ENCODE measurements at regions not wholly inside any gene's neighbourhood (a gene's known extent, or its start where the extent isn't known, plus 50 kb on each side); places are given as distances from the start of the nearest gene placed in this dataset.

GRCh38 chr11:81098471-81098870, 1635.2 kb downstream of the FAM181B start:
- TF ChIP-seq CTCF (IDR thresholded peaks at IDR 0.05) (no peak), TCF7L2 (IDR thresholded peaks at IDR 0.05; ENCODE audit: low read depth, low read length) (no peak), POLR2AphosphoS5 (IDR thresholded peaks at IDR 0.05; ENCODE audit: low read depth, low read length) (no peak), SIN3A (IDR thresholded peaks at IDR 0.05; ENCODE audit: borderline replicate concordance, insufficient read depth, low read depth, low read length) (no peak)
- TF ChIP-seq, protein P1, sequence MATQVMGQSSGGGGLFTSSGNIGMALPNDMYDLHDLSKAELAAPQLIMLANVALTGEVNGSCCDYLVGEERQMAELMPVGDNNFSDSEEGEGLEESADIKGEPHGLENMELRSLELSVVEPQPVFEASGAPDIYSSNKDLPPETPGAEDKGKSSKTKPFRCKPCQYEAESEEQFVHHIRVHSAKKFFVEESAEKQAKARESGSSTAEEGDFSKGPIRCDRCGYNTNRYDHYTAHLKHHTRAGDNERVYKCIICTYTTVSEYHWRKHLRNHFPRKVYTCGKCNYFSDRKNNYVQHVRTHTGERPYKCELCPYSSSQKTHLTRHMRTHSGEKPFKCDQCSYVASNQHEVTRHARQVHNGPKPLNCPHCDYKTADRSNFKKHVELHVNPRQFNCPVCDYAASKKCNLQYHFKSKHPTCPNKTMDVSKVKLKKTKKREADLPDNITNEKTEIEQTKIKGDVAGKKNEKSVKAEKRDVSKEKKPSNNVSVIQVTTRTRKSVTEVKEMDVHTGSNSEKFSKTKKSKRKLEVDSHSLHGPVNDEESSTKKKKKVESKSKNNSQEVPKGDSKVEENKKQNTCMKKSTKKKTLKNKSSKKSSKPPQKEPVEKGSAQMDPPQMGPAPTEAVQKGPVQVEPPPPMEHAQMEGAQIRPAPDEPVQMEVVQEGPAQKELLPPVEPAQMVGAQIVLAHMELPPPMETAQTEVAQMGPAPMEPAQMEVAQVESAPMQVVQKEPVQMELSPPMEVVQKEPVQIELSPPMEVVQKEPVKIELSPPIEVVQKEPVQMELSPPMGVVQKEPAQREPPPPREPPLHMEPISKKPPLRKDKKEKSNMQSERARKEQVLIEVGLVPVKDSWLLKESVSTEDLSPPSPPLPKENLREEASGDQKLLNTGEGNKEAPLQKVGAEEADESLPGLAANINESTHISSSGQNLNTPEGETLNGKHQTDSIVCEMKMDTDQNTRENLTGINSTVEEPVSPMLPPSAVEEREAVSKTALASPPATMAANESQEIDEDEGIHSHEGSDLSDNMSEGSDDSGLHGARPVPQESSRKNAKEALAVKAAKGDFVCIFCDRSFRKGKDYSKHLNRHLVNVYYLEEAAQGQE (IDR thresholded peaks at IDR 0.05; ENCODE audit: insufficient read depth in 1 of 2, low read depth in 2 of 2, low read length in 1 of 2): no peak

All from Panc1 (cell line).